Trophoblast cell (in vitro differentiated cells and primary cell): ENCODE measurements at regions not wholly inside any gene's neighbourhood (a gene's known extent, or its start where the extent isn't known, plus 50 kb on each side); places are given as distances from the start of the nearest gene placed in this dataset.

Experiments
- DNase-seq, 2 donors: peaks; one replicate each; pipeline ENCODE4 v3.0.0-alpha.2; 2016
- H2AFZ ChIP-seq: 2 replicates; pipeline ENCODE4 v1.6.1; 2013; ENCODE audit warnings: low read length, moderate library complexity, mild to moderate bottlenecking; ENCODE audit not compliant: insufficient read depth, poor library complexity
- H2AK5ac ChIP-seq: 2 replicates; pipeline ENCODE4 v1.6.1; 2013; ENCODE audit warnings: mild to moderate bottlenecking, low read length
- H2BK120ac ChIP-seq: 2 replicates; pipeline ENCODE4 v1.6.1; 2013; ENCODE audit warnings: low read length, mild to moderate bottlenecking, moderate library complexity; ENCODE audit not compliant: insufficient read depth, poor library complexity
- H2BK12ac ChIP-seq: 2 replicates; pipeline ENCODE4 v1.6.1; 2013; ENCODE audit warnings: mild to moderate bottlenecking, low read length, moderate library complexity
- H2BK5ac ChIP-seq: 2 replicates; pipeline ENCODE4 v1.6.1; 2013; ENCODE audit warnings: low read length, low read depth, moderate library complexity, mild to moderate bottlenecking; ENCODE audit not compliant: poor library complexity
- H3K14ac ChIP-seq: 2 replicates; pipeline ENCODE4 v1.6.1; 2013; ENCODE audit warnings: mild to moderate bottlenecking, low read length
- H3K18ac ChIP-seq: 2 replicates; pipeline ENCODE4 v1.6.1; 2013; ENCODE audit warnings: mild to moderate bottlenecking, low read length
- H3K23ac ChIP-seq: 2 replicates; pipeline ENCODE4 v1.6.1; 2013; ENCODE audit warnings: low read length
- H3K27ac ChIP-seq: 2 replicates; pipeline ENCODE4 v1.5.1; 2013; ENCODE audit warnings: low read depth, mild to moderate bottlenecking, inconsistent platforms, low read length, moderate library complexity
- H3K27me3 ChIP-seq: 2 replicates; pipeline ENCODE4 v1.6.1; 2013; ENCODE audit warnings: inconsistent platforms, mild to moderate bottlenecking, low read length, moderate library complexity; ENCODE audit not compliant: insufficient read depth
- H3K36me3 ChIP-seq, 2 experiments: 1 replicate in 1 of 2; 2 replicates in 1 of 2; pipeline ENCODE4 v1.6.1; 2013; ENCODE audit warnings: low read length in 2 of 2, mild to moderate bottlenecking in 2 of 2, moderate library complexity in 1 of 2; ENCODE audit not compliant: insufficient read depth in 2 of 2, control insufficient read depth in 1 of 2
- H3K4ac ChIP-seq: 2 replicates; pipeline ENCODE4 v1.6.1; 2013; ENCODE audit warnings: low read depth, mild to moderate bottlenecking, low read length, moderate library complexity
- H3K4me1 ChIP-seq, 2 experiments: 1 replicate in 1 of 2; 2 replicates in 1 of 2; pipeline ENCODE4 v1.6.1; 2013; ENCODE audit warnings: low read length in 2 of 2, mild to moderate bottlenecking in 2 of 2, moderate library complexity in 1 of 2; ENCODE audit not compliant: insufficient read depth in 2 of 2, control insufficient read depth in 1 of 2
- H3K4me2 ChIP-seq: 2 replicates; pipeline ENCODE4 v1.6.1; 2013; ENCODE audit warnings: inconsistent platforms, mild to moderate bottlenecking, low read length, moderate library complexity
- H3K4me3 ChIP-seq: 2 replicates; pipeline ENCODE4 v1.5.1; 2013; ENCODE audit warnings: mild to moderate bottlenecking, low read depth, low read length, inconsistent platforms
- H3K79me1 ChIP-seq: one replicate; pipeline ENCODE4 v1.6.1; 2013; ENCODE audit warnings: low read length
- H3K79me2 ChIP-seq: 2 replicates; pipeline ENCODE4 v1.6.1; 2013; ENCODE audit warnings: low read length, mild to moderate bottlenecking; ENCODE audit not compliant: control insufficient read depth, insufficient read depth, poor library complexity
- H3K9ac ChIP-seq: 2 replicates; pipeline ENCODE4 v1.6.1; 2013; ENCODE audit warnings: mild to moderate bottlenecking, low read length
- H3K9me3 ChIP-seq: 2 replicates; pipeline ENCODE4 v1.6.1; 2013; ENCODE audit warnings: low read depth, mild to moderate bottlenecking, control low read depth, inconsistent platforms, low read length; ENCODE audit not compliant: insufficient read depth
- H4K12ac ChIP-seq: 2 replicates; pipeline ENCODE4 v1.6.1; 2013; ENCODE audit warnings: low read depth, mild to moderate bottlenecking, low read length, moderate library complexity
- H4K8ac ChIP-seq: 2 replicates; pipeline ENCODE4 v1.6.1; 2013; ENCODE audit warnings: low read depth, mild to moderate bottlenecking, low read length, moderate library complexity
- H4K91ac ChIP-seq: one replicate; pipeline ENCODE4 v1.6.1; 2013; ENCODE audit warnings: low read depth, mild to moderate bottlenecking, low read length, moderate library complexity
- WGBS: extraction: QIAGEN DNeasy Blood & Tissue Kit; methylation state at CpG from one replicate; pipeline ENCODE4 v1.1.7; 2013; ENCODE audit warnings: missing lambda C conversion rate; ENCODE audit not compliant: insufficient read length, insufficient coverage; ENCODE audit errors: extremely low coverage; 5-methylcytosine and 5-hydroxymethylcytosine counted together

- Histone ChIP-seq H3K79me1 (no peaks in the 10 kb centered on the region), H4K12ac (no peak overlapping the region), H3K27ac (no peak overlapping the region), H2BK12ac (no peak overlapping the region), H2BK120ac (no peak overlapping the region), H3K4me2 (no peak overlapping the region), H3K18ac (no peak overlapping the region), H3K4me1 (no peaks in the 10 kb centered on the region), H3K4me3 (no peak overlapping the region), H3K14ac (no peak overlapping the region), H3K23ac (peak overlapping the region; percentile 62), H2AK5ac (no peak overlapping the region), H3K4ac (no peak overlapping the region), H2AFZ (no peak overlapping the region), H3K9ac (no peak overlapping the region), H3K36me3 (no peaks in the 10 kb centered on the region), H3K27me3 (no peaks in the 10 kb centered on the region), H3K9me3 (no peaks in the 10 kb centered on the region), H4K8ac (no peak overlapping the region), H4K91ac (no peak overlapping the region), H3K79me2 (no peaks in the 10 kb centered on the region), H2BK5ac (no peak overlapping the region)
- DNase-seq: no peak
- no CpG with 5 or more reads among the region's 2 CpGs for WGBS
These were observed 75.1 kb upstream of the TSC22D1 start for GRCh38 chr13:44651209-44651608.

GRCh38 chr13:44649834-44650233, 73.7 kb upstream of the TSC22D1 start:
- no peaks in the 10 kb centered on the region for H3K36me3 ChIP-seq
- no peak overlapping the region for H3K4me3 ChIP-seq
- no peaks in the 10 kb centered on the region for H3K27me3 ChIP-seq
- no peak overlapping the region for H3K4me2 ChIP-seq
- no peaks in the 10 kb centered on the region for H3K9me3 ChIP-seq
- no peak overlapping the region for H3K14ac ChIP-seq
- no peak overlapping the region for H3K23ac ChIP-seq
- no peak overlapping the region for H3K27ac ChIP-seq
- H4K91ac ChIP-seq: no peak overlapping the region
- no peaks in the 10 kb centered on the region for H3K4me1 ChIP-seq
- no peaks in the 10 kb centered on the region for H3K79me2 ChIP-seq
- no peak overlapping the region for H3K4ac ChIP-seq
- H2BK5ac ChIP-seq: no peak overlapping the region
- H4K12ac ChIP-seq: no peak overlapping the region
- H3K79me1 ChIP-seq: no peaks in the 10 kb centered on the region
- no peak for DNase-seq
- no peak overlapping the region for H2AFZ ChIP-seq
- no peak overlapping the region for H2AK5ac ChIP-seq
- no peak overlapping the region for H2BK12ac ChIP-seq
- H3K9ac ChIP-seq: no peak overlapping the region
- no peak overlapping the region for H4K8ac ChIP-seq
- H3K18ac ChIP-seq: no peak overlapping the region
- no peak overlapping the region for H2BK120ac ChIP-seq

- Histone ChIP-seq H3K36me3 (no peaks in the 10 kb centered on the region), H3K4me2 (no peak overlapping the region), H3K14ac (no peak overlapping the region), H2BK12ac (no peak overlapping the region), H4K8ac (no peak overlapping the region), H2AK5ac (no peak overlapping the region), H3K4me3 (no peak overlapping the region), H4K91ac (no peak overlapping the region), H3K79me2 (no peaks in the 10 kb centered on the region), H3K4ac (no peak overlapping the region), H3K9ac (no peak overlapping the region), H3K27ac (no peak overlapping the region), H3K4me1 (no peaks in the 10 kb centered on the region), H2BK120ac (no peak overlapping the region), H3K79me1 (no peaks in the 10 kb centered on the region), H3K27me3 (no peaks in the 10 kb centered on the region), H3K18ac (no peak overlapping the region), H3K9me3 (no peaks in the 10 kb centered on the region), H2BK5ac (no peak overlapping the region), H3K23ac (no peak overlapping the region), H2AFZ (no peak overlapping the region), H4K12ac (no peak overlapping the region)
- WGBS: no CpG with 5 or more reads among the region's 3 CpGs
- DNase-seq: no peak
These were observed 72.9 kb upstream of the TSC22D1 start for GRCh38 chr13:44649104-44649428.

GRCh38 chr13:44648392-44649103, 72.4 kb upstream of the TSC22D1 start:
- Histone ChIP-seq H3K4me1 (no peaks in the 10 kb centered on the region), H2BK12ac (no peak overlapping the region)

More at GRCh38 chr13:44648392-44649103, 72.4 kb upstream of the TSC22D1 start:
- Histone ChIP-seq H4K91ac (no peak overlapping the region), H3K9ac (no peak overlapping the region), H3K4me3 (no peak overlapping the region), H3K79me1 (no peaks in the 10 kb centered on the region), H3K23ac (no peak overlapping the region), H3K18ac (no peak overlapping the region), H3K79me2 (no peaks in the 10 kb centered on the region), H2AFZ (no peak overlapping the region), H3K4ac (no peak overlapping the region), H4K8ac (no peak overlapping the region), H2AK5ac (no peak overlapping the region), H3K9me3 (no peaks in the 10 kb centered on the region), H3K27me3 (no peaks in the 10 kb centered on the region), H3K36me3 (no peaks in the 10 kb centered on the region), H4K12ac (no peak overlapping the region), H3K27ac (no peak overlapping the region), H2BK120ac (no peak overlapping the region), H2BK5ac (no peak overlapping the region), H3K14ac (no peak overlapping the region), H3K4me2 (no peak overlapping the region)
- peak in 1 of 2 donors; percentile 10 for DNase-seq
- WGBS: no CpG with 5 or more reads among the region's 2 CpGs
